ENCODE measurements at regions not wholly inside any gene's neighbourhood (a gene's known extent, or its start where the extent isn't known, plus 50 kb on each side); places are given as distances from the start of the nearest gene placed in this dataset.

DNA sequence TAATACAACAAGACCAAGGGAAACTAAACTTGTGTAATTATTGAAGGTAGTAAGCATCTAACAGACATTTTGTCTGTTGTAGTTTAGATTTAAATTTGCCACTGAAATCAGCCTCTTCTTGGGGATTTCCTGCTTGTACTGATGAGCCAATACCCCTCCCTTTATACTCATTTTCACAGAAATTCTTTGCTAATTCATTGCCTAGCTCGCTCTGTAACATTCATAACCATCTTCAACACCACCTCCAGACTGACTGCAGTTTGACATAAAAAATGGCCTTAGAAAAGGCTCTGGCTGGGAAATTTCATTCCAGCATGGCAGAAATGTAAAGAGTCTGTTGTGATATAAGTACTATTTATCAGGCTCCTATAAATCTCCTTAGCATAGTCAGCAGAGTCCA, 109.7 kb upstream of the FLRT2 start:
- Histone ChIP-seq H3K36me3 (no peaks in the 10 kb centered on the region), H3K27ac (no peak overlapping the region), H3K4me1 (ENCODE audit: insufficient read depth) (peaks cover 1% of the 10 kb centered on the region), H3K9me3 (no peaks in the 10 kb centered on the region), H3K27me3 (no peaks in the 10 kb centered on the region), H3K4me3 (no peak overlapping the region)
- intact Hi-C loops (cut with DNase I): no loop called here
- DNase-seq: no peak
- 83 to 99% (median 92%) methylated on average over 1 of the region's 1 CpG for WGBS, 3 donors
- no peak for TF ChIP-seq POLR2A (IDR thresholded peaks at IDR 0.05)
- TF ChIP-seq CTCF (IDR thresholded peaks at IDR 0.05): no peak
- no peak for TF ChIP-seq EP300 (IDR thresholded peaks at IDR 0.05)

DNA sequence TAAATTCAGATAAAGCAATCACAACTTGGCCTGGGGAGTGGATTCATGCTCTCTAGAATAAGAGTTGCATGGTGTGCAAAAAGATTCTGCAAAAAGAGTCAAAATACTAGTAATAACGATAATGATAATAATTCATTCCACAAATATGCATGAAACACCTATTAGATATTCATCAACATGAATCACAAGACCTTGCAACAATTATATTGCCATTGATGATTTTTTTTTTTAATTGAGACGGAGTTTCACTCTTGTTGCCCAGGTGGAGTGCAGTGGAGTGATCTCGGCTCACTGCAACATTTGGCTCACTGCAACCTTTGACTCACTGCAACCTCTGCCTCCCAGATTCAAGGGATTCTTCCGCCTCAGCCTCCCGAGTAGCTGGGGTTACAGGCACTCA, 109.2 kb upstream of the FLRT2 start:
- Histone ChIP-seq H3K4me1 (ENCODE audit: insufficient read depth) (peaks cover 1% of the 10 kb centered on the region), H3K4me3 (no peak overlapping the region), H3K36me3 (no peaks in the 10 kb centered on the region), H3K9me3 (no peaks in the 10 kb centered on the region), H3K27ac (no peak overlapping the region), H3K27me3 (no peaks in the 10 kb centered on the region)
- intact Hi-C loops (cut with DNase I): no loop called here
- DNase-seq: no peak
- TF ChIP-seq CTCF (IDR thresholded peaks at IDR 0.05) (no peak), POLR2A (IDR thresholded peaks at IDR 0.05) (no peak), EP300 (IDR thresholded peaks at IDR 0.05) (no peak)
- 93 to 97% (median 94%) methylated on average over 5 of the region's 5 CpGs for WGBS, 3 donors

DNA sequence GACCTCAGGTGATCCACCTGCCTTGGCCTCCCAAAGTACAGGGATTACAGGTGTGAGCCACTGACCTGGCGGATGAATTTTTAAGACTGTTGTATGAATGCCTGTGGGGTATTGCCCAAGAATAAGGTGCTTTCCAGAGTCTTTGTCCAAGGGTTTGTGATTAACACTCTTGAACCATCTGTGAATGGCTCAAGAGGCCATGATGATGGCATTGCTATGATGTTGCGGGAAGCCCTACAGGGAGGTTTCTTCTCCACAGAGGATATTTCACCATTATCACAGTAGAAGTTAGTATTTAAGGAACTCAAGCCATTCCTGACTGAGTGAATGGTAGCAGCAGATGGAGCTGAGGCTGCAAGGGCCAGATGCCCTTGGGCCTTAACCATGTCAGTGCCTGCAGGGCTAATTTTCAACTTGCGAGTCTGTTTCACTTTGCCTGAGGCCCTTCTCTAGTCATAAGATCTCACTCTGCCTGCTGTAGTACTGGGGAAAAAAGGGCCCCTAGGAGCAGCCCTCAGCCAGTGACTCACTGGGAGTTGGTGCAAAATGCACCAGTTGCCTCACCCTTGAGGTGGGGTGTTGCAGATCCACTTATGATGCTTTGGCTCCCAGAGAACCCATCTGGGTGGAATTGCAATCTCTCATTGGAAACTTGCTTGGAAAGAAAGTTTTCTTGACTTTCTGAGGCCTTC, 108.6 kb upstream of the FLRT2 start:
- 96 to 99% (median 96%) methylated on average over 3 of the region's 3 CpGs for WGBS, 3 donors
- intact Hi-C loops (cut with DNase I): no loop called here
- Histone ChIP-seq H3K4me1 (ENCODE audit: insufficient read depth) (peaks cover 1% of the 10 kb centered on the region), H3K4me3 (no peak overlapping the region), H3K36me3 (no peaks in the 10 kb centered on the region), H3K27ac (no peak overlapping the region), H3K27me3 (no peaks in the 10 kb centered on the region), H3K9me3 (no peaks in the 10 kb centered on the region)
- no peak for TF ChIP-seq CTCF (IDR thresholded peaks at IDR 0.05)
- no peak for TF ChIP-seq POLR2A (IDR thresholded peaks at IDR 0.05)
- TF ChIP-seq EP300 (IDR thresholded peaks at IDR 0.05): no peak
- DNase-seq: no peak

DNA sequence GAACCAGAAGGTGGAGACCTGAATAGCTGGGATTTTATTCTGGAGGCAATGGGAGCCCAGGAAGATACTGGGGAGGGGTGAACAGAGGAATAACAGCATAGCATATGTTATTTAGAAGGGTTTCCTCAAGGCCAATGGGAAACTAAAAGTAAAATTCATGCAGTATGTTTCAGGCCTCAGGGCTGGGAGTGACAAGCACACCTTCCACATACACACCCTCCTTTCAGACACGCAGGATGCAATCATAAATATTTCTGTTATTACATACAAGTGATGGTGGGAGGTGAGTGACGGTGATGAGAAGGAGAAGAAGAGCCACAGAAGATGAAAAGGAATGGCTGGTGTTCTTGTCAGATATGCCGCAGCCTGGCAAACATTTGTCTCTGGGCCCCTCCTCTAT, 106.1 kb upstream of the FLRT2 start:
- H3K27me3 ChIP-seq: no peaks in the 10 kb centered on the region
- intact Hi-C loops (cut with DNase I): no loop called here
- no peak overlapping the region for H3K4me3 ChIP-seq
- TF ChIP-seq POLR2A (IDR thresholded peaks at IDR 0.05) (no peak), EP300 (IDR thresholded peaks at IDR 0.05) (no peak)
- 94 to 95% (median 94%) methylated on average over 3 of the region's 3 CpGs for WGBS, 3 donors
- DNase-seq: no peak
- H3K27ac ChIP-seq: no peak overlapping the region
- H3K9me3 ChIP-seq: no peaks in the 10 kb centered on the region
- no peaks in the 10 kb centered on the region for H3K4me1 ChIP-seq (ENCODE audit: insufficient read depth)
- no peaks in the 10 kb centered on the region for H3K36me3 ChIP-seq

DNA sequence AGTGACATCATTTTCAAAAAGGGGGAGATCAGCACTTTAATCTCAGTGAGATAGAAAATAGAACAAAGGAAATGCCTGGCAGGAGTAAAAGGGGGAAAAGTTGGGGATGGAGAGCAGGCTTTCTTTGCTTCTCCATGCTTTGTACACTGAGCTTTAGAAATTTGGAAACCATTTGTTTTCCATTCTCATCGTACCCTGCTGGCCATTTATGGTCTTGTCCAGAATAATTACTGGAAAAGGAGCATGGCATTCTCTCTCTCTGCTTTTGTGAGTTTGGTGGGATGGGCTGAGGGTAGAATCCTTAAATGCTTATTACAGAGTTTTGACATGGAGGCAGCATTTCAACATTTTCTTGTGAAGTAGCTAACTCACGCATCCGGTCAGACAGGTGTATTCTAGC, 104.4 kb upstream of the FLRT2 start:
- DNase-seq: no peak
- no peaks in the 10 kb centered on the region for H3K4me1 ChIP-seq (ENCODE audit: insufficient read depth)
- intact Hi-C loops (cut with DNase I): no loop called here
- WGBS, 3 donors: 81 to 89% (median 86%) methylated on average over 3 of the region's 3 CpGs
- TF ChIP-seq EP300 (IDR thresholded peaks at IDR 0.05) (no peak), POLR2A (IDR thresholded peaks at IDR 0.05) (no peak), CTCF (IDR thresholded peaks at IDR 0.05) (no peak)
- H3K27me3 ChIP-seq: no peaks in the 10 kb centered on the region
- H3K36me3 ChIP-seq: no peaks in the 10 kb centered on the region
- H3K4me3 ChIP-seq: no peak overlapping the region
- H3K27ac ChIP-seq: no peak overlapping the region
- H3K9me3 ChIP-seq: no peaks in the 10 kb centered on the region

All from ovary (tissue), 7 donors.